ENCODE measurements at regions not wholly inside any gene's neighbourhood (a gene's known extent, or its start where the extent isn't known, plus 50 kb on each side); places are given as distances from the start of the nearest gene placed in this dataset.

GRCh38 chr1:29451368-29451892 is 215.1 kb downstream of the PTPRU start:
- TF ChIP-seq CTCF (IDR thresholded peaks at IDR 0.05; ENCODE audit: poor library complexity, severe bottlenecking) (no peak), MXI1 (conservative IDR thresholded peaks at IDR 0.05; ENCODE audit: poor library complexity, severe bottlenecking) (no peak), EZH2 (IDR thresholded peaks at IDR 0.05; ENCODE audit: borderline replicate concordance, insufficient read depth, low read length, poor library complexity, severe bottlenecking) (no peak), POLR2AphosphoS5 (IDR thresholded peaks at IDR 0.05) (no peak), TAF1 (IDR thresholded peaks at IDR 0.05; ENCODE audit: low read depth) (no peak), RAD21 (conservative IDR thresholded peaks at IDR 0.05) (no peak), EP300 (conservative IDR thresholded peaks at IDR 0.05; ENCODE audit: poor library complexity, severe bottlenecking) (no peak)
- TF ChIP-seq, protein P1, sequence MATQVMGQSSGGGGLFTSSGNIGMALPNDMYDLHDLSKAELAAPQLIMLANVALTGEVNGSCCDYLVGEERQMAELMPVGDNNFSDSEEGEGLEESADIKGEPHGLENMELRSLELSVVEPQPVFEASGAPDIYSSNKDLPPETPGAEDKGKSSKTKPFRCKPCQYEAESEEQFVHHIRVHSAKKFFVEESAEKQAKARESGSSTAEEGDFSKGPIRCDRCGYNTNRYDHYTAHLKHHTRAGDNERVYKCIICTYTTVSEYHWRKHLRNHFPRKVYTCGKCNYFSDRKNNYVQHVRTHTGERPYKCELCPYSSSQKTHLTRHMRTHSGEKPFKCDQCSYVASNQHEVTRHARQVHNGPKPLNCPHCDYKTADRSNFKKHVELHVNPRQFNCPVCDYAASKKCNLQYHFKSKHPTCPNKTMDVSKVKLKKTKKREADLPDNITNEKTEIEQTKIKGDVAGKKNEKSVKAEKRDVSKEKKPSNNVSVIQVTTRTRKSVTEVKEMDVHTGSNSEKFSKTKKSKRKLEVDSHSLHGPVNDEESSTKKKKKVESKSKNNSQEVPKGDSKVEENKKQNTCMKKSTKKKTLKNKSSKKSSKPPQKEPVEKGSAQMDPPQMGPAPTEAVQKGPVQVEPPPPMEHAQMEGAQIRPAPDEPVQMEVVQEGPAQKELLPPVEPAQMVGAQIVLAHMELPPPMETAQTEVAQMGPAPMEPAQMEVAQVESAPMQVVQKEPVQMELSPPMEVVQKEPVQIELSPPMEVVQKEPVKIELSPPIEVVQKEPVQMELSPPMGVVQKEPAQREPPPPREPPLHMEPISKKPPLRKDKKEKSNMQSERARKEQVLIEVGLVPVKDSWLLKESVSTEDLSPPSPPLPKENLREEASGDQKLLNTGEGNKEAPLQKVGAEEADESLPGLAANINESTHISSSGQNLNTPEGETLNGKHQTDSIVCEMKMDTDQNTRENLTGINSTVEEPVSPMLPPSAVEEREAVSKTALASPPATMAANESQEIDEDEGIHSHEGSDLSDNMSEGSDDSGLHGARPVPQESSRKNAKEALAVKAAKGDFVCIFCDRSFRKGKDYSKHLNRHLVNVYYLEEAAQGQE (IDR thresholded peaks at IDR 0.05; ENCODE audit: borderline replicate concordance): no peak

All from neural cell (in vitro differentiated cells).